ENCODE measurements at regions not wholly inside any gene's neighbourhood (a gene's known extent, or its start where the extent isn't known, plus 50 kb on each side); places are given as distances from the start of the nearest gene placed in this dataset.
"Not testable (repeated sequence)": the region's sequence is repeated elsewhere in the genome, so short reads cannot be mapped to it uniquely, and the experiment has no call there.

DNA sequence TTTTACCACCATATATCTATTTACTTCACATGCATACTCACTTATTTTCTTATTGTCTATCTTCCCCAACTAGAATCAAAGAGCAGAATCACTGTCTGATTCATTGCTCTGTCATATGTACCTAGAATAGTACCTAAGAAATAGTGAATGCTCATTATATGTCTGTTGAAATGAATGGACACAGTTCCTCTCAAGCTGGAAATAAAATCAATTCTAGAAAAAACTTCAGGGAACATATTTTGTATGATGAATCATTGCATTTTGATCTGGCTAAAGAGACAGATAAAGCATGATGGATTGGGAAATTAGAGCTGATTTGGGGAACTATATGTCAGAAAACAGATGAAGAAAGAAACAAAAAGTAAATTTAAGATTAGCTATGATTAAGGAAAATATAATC, 623.3 kb downstream of the C12orf50 start:
- TF ChIP-seq PAX5 (IDR thresholded peaks at IDR 0.05; ENCODE audit: insufficient read depth, low read length, severe bottlenecking) (no peak), POLR2A (IDR thresholded peaks at IDR 0.05; ENCODE audit: low read depth, low read length) (no peak), POU2F2 (IDR thresholded peaks at IDR 0.05; ENCODE audit: low read depth, low read length) (no peak), POLR2AphosphoS5 (IDR thresholded peaks at IDR 0.05; ENCODE audit: low read depth, low read length) (no peak), SPI1 (IDR thresholded peaks at IDR 0.05; ENCODE audit: low read depth, low read length) (no peak), TAF1 (IDR thresholded peaks at IDR 0.05; ENCODE audit: low read depth, low read length) (no peak)
- FAIRE-seq = no peak
- no peak for DNase-seq (ENCODE audit: insufficient read length, low spot score)

DNA sequence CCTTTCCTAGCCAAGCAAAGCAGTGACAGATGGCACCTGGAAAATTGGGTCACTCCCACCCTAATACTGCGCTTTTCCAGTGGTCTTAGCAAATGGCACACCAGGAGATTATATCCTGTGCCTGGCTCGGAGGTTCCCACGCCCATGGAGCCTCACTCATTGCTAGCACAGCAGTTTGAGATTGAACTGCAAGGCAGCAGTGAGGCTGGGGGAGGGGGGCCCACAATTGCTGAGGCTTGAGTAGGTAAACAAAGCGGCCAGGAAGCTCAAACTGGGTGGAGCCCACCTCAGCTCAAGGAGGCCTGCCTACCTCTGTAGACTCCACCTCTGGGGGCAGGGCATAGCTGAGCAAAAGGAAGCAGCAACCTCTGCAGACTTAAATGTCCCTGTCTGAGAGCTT, 635.0 kb downstream of the C12orf50 start:
- not testable (repeated sequence) for FAIRE-seq; DNase-seq (ENCODE audit: insufficient read length, low spot score)

DNA sequence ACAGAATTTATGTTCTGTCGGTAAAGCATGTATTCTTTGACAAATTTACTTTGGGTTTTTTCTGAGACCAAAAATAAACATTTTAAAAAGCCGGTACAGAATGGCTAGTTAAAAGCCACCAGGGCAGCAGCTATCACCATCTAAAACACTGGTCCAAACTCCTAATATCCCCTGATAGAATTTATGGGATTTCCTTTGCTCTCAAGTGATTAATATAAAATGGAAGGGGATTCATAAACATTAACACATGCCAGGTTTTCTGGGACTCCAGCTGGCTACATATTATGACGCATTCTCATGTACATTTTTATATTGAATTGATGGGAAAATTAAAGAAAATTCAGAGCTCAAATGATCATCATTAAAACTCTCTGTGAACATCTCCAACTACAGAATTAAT, 640.8 kb downstream of the C12orf50 start:
- no peak for TF ChIP-seq POLR2AphosphoS5 (IDR thresholded peaks at IDR 0.05; ENCODE audit: low read depth, low read length)
- TF ChIP-seq PAX5 (IDR thresholded peaks at IDR 0.05; ENCODE audit: insufficient read depth, low read length, severe bottlenecking) = no peak
- TF ChIP-seq POU2F2 (IDR thresholded peaks at IDR 0.05; ENCODE audit: low read depth, low read length) = no peak
- no peak for TF ChIP-seq SPI1 (IDR thresholded peaks at IDR 0.05; ENCODE audit: low read depth, low read length)
- no peak for TF ChIP-seq TAF1 (IDR thresholded peaks at IDR 0.05; ENCODE audit: low read depth, low read length)
- no peak for TF ChIP-seq POLR2A (IDR thresholded peaks at IDR 0.05; ENCODE audit: low read depth, low read length)
- FAIRE-seq = no peak
- no peak for DNase-seq (ENCODE audit: insufficient read length, low spot score)

GRCh38 chr12:87385322-87385721, 643.9 kb downstream of the C12orf50 start:
- FAIRE-seq = no peak
- no peak for TF ChIP-seq PAX5 (IDR thresholded peaks at IDR 0.05; ENCODE audit: insufficient read depth, low read length, severe bottlenecking)

DNA sequence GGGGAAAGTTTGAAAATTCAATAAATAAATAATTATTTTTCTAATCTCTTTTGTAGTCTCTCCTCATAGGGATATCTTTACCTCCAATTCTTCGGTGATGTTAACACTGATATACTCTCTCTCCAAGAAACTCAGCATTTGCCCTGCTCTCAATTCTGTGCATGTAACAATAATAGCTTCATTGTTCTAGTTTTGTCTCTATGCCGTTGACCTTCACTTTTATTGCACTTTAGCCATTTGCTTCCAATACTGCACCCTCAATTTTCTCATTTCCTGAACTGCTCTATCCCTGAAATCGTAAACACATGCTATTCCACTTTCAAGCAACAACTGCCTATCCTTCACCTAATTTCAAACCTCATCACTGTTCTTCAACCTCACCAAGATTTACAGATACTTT, 645.0 kb downstream of the C12orf50 start:
- TF ChIP-seq SPI1 (IDR thresholded peaks at IDR 0.05; ENCODE audit: low read depth, low read length) (no peak), TAF1 (IDR thresholded peaks at IDR 0.05; ENCODE audit: low read depth, low read length) (no peak), POU2F2 (IDR thresholded peaks at IDR 0.05; ENCODE audit: low read depth, low read length) (no peak), POLR2AphosphoS5 (IDR thresholded peaks at IDR 0.05; ENCODE audit: low read depth, low read length) (no peak), PAX5 (IDR thresholded peaks at IDR 0.05; ENCODE audit: insufficient read depth, low read length, severe bottlenecking) (no peak), POLR2A (IDR thresholded peaks at IDR 0.05; ENCODE audit: low read depth, low read length) (no peak)
- DNase-seq (ENCODE audit: insufficient read length, low spot score) = no peak
- no peak for FAIRE-seq

More at GRCh38 chr12:87385322-87385721, 643.9 kb downstream of the C12orf50 start:
- DNase-seq (ENCODE audit: insufficient read length, low spot score) = no peak

DNA sequence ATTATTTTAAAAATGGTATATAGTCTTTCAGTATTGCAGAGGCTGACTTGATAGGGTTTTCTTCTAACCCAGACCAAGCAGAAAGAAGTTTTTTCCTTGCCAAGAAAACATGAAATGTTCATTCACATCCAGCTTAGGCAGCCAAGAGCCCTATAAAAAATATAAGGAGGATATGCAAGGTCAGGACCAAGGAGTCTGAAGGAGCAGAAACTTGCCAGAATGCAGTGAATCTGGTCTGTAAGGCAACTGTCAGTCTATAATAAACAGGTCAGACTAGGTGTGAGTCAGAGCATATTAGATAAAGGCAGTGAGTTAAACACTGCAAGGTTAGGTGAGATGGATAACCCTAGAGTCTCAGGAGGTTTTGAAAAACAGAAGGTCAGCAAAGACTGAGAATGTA, 645.5 kb downstream of the C12orf50 start:
- FAIRE-seq (no peak), DNase-seq (ENCODE audit: insufficient read length, low spot score) (no peak)
- TF ChIP-seq POU2F2 (IDR thresholded peaks at IDR 0.05; ENCODE audit: low read depth, low read length) (no peak), PAX5 (IDR thresholded peaks at IDR 0.05; ENCODE audit: insufficient read depth, low read length, severe bottlenecking) (no peak), TAF1 (IDR thresholded peaks at IDR 0.05; ENCODE audit: low read depth, low read length) (no peak), POLR2A (IDR thresholded peaks at IDR 0.05; ENCODE audit: low read depth, low read length) (no peak), POLR2AphosphoS5 (IDR thresholded peaks at IDR 0.05; ENCODE audit: low read depth, low read length) (no peak), SPI1 (IDR thresholded peaks at IDR 0.05; ENCODE audit: low read depth, low read length) (no peak)

- TF ChIP-seq TAF1 (IDR thresholded peaks at IDR 0.05; ENCODE audit: low read depth, low read length) (no peak), POU2F2 (IDR thresholded peaks at IDR 0.05; ENCODE audit: low read depth, low read length) (no peak), POLR2AphosphoS5 (IDR thresholded peaks at IDR 0.05; ENCODE audit: low read depth, low read length) (no peak), PAX5 (IDR thresholded peaks at IDR 0.05; ENCODE audit: insufficient read depth, low read length, severe bottlenecking) (no peak), SPI1 (IDR thresholded peaks at IDR 0.05; ENCODE audit: low read depth, low read length) (no peak), POLR2A (IDR thresholded peaks at IDR 0.05; ENCODE audit: low read depth, low read length) (no peak)
- FAIRE-seq (no peak), DNase-seq (ENCODE audit: insufficient read length, low spot score) (no peak)
Measured at GRCh38 chr12:87382959-87383566, 646.1 kb downstream of the C12orf50 start.

GRCh38 chr12:87382436-87382835, 646.8 kb downstream of the C12orf50 start:
- no peak for TF ChIP-seq POLR2AphosphoS5 (IDR thresholded peaks at IDR 0.05; ENCODE audit: low read depth, low read length)
- no peak for TF ChIP-seq POLR2A (IDR thresholded peaks at IDR 0.05; ENCODE audit: low read depth, low read length)
- TF ChIP-seq POU2F2 (IDR thresholded peaks at IDR 0.05; ENCODE audit: low read depth, low read length) = no peak
- no peak for TF ChIP-seq TAF1 (IDR thresholded peaks at IDR 0.05; ENCODE audit: low read depth, low read length)
- no peak for TF ChIP-seq SPI1 (IDR thresholded peaks at IDR 0.05; ENCODE audit: low read depth, low read length)
- TF ChIP-seq PAX5 (IDR thresholded peaks at IDR 0.05; ENCODE audit: insufficient read depth, low read length, severe bottlenecking) = no peak
- no peak for FAIRE-seq
- no peak for DNase-seq (ENCODE audit: insufficient read length, low spot score)

GRCh38 chr12:87381742-87382141, 647.5 kb downstream of the C12orf50 start:
- DNase-seq (ENCODE audit: insufficient read length, low spot score) (no peak), FAIRE-seq (no peak)
- TF ChIP-seq POLR2A (IDR thresholded peaks at IDR 0.05; ENCODE audit: low read depth, low read length) (no peak), PAX5 (IDR thresholded peaks at IDR 0.05; ENCODE audit: insufficient read depth, low read length, severe bottlenecking) (no peak), POLR2AphosphoS5 (IDR thresholded peaks at IDR 0.05; ENCODE audit: low read depth, low read length) (no peak), SPI1 (IDR thresholded peaks at IDR 0.05; ENCODE audit: low read depth, low read length) (peak; percentile 87), TAF1 (IDR thresholded peaks at IDR 0.05; ENCODE audit: low read depth, low read length) (no peak), POU2F2 (IDR thresholded peaks at IDR 0.05; ENCODE audit: low read depth, low read length) (no peak)

DNA sequence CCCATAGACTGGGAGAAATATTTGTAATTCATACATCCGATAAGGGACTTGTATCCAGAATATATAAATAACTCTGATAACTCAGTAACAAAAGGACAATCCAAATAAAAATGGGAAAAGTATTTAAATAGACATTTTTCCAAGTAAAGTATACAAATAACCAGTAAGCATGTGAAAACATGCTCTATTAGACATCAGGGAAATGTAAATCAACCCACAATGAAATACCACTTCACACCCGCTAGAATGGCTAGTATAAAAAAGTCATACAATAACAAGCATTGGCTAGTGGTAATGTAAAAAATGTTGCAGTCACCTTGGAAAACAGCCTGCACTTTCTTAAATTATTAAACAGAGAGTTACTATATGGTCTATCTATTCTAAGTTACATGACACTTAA, 650.7 kb downstream of the C12orf50 start:
- FAIRE-seq (no peak), DNase-seq (ENCODE audit: insufficient read length, low spot score) (no peak)
- no peak for TF ChIP-seq POLR2AphosphoS5 (IDR thresholded peaks at IDR 0.05; ENCODE audit: low read depth, low read length)
- TF ChIP-seq POU2F2 (IDR thresholded peaks at IDR 0.05; ENCODE audit: low read depth, low read length) = no peak
- no peak for TF ChIP-seq TAF1 (IDR thresholded peaks at IDR 0.05; ENCODE audit: low read depth, low read length)
- no peak for TF ChIP-seq PAX5 (IDR thresholded peaks at IDR 0.05; ENCODE audit: insufficient read depth, low read length, severe bottlenecking)
- no peak for TF ChIP-seq POLR2A (IDR thresholded peaks at IDR 0.05; ENCODE audit: low read depth, low read length)
- no peak for TF ChIP-seq SPI1 (IDR thresholded peaks at IDR 0.05; ENCODE audit: low read depth, low read length)

All from GM12891 (cell line).